ENCODE measurements at regions not wholly inside any gene's neighbourhood (a gene's known extent, or its start where the extent isn't known, plus 50 kb on each side); places are given as distances from the start of the nearest gene placed in this dataset.
"Not testable (repeated sequence)": the region's sequence is repeated elsewhere in the genome, so short reads cannot be mapped to it uniquely, and the experiment has no call there.

- H3K4me3 ChIP-seq (ENCODE audit: low read depth, low read length); H3K27me3 ChIP-seq (ENCODE audit: insufficient read depth, low read depth, severe bottlenecking); DNase-seq; H3K27ac ChIP-seq; H3K36me3 ChIP-seq; H3K9me3 ChIP-seq (ENCODE audit: severe bottlenecking): not testable (repeated sequence)
These were observed 61.2 kb upstream of the MINDY3 start for GRCh38 chr10:15921423-15921945.

- Histone ChIP-seq H3K9me3 (ENCODE audit: severe bottlenecking) (no peaks in the 10 kb centered on the region), H3K27ac (no peak overlapping the region), H3K36me3 (no peaks in the 10 kb centered on the region), H3K27me3 (ENCODE audit: insufficient read depth, low read depth, severe bottlenecking) (no peaks in the 10 kb centered on the region), H3K4me3 (ENCODE audit: low read depth, low read length) (no peak overlapping the region)
- no peak for DNase-seq
- TF ChIP-seq CTCF (IDR thresholded peaks at IDR 0.05; ENCODE audit: low read depth, low read length) = no peak
These were observed 71.1 kb upstream of the MINDY3 start for GRCh38 chr10:15931376-15931775.

GRCh38 chr10:15939543-15939942, 79.2 kb upstream of the MINDY3 start:
- H3K9me3 ChIP-seq (ENCODE audit: severe bottlenecking); H3K27me3 ChIP-seq (ENCODE audit: insufficient read depth, low read depth, severe bottlenecking); H3K36me3 ChIP-seq; H3K4me3 ChIP-seq (ENCODE audit: low read depth, low read length); H3K27ac ChIP-seq; DNase-seq: not testable (repeated sequence)

- H3K36me3 ChIP-seq = no peaks in the 10 kb centered on the region
- no peak overlapping the region for H3K4me3 ChIP-seq (ENCODE audit: low read depth, low read length)
- no peaks in the 10 kb centered on the region for H3K27me3 ChIP-seq (ENCODE audit: insufficient read depth, low read depth, severe bottlenecking)
- no peak for TF ChIP-seq CTCF (IDR thresholded peaks at IDR 0.05; ENCODE audit: low read depth, low read length)
- no peaks in the 10 kb centered on the region for H3K9me3 ChIP-seq (ENCODE audit: severe bottlenecking)
- DNase-seq = no peak
- H3K27ac ChIP-seq = no peak overlapping the region
These were observed 83.1 kb upstream of the MINDY3 start for GRCh38 chr10:15943426-15943825.

GRCh38 chr10:15954188-15954587, 93.9 kb upstream of the MINDY3 start:
- H3K9me3 ChIP-seq (ENCODE audit: severe bottlenecking) = no peaks in the 10 kb centered on the region
- TF ChIP-seq CTCF (IDR thresholded peaks at IDR 0.05; ENCODE audit: low read depth, low read length) = no peak
- H3K27ac ChIP-seq = no peak overlapping the region
- no peak for DNase-seq
- no peaks in the 10 kb centered on the region for H3K27me3 ChIP-seq (ENCODE audit: insufficient read depth, low read depth, severe bottlenecking)
- no peak overlapping the region for H3K4me3 ChIP-seq (ENCODE audit: low read depth, low read length)
- no peaks in the 10 kb centered on the region for H3K36me3 ChIP-seq

- DNase-seq = no peak
- TF ChIP-seq CTCF (IDR thresholded peaks at IDR 0.05; ENCODE audit: low read depth, low read length) = no peak
- Histone ChIP-seq H3K36me3 (no peaks in the 10 kb centered on the region), H3K9me3 (ENCODE audit: severe bottlenecking) (no peaks in the 10 kb centered on the region), H3K27ac (no peak overlapping the region), H3K4me3 (ENCODE audit: low read depth, low read length) (no peak overlapping the region), H3K27me3 (ENCODE audit: insufficient read depth, low read depth, severe bottlenecking) (no peaks in the 10 kb centered on the region)
These were observed 100.0 kb upstream of the MINDY3 start for GRCh38 chr10:15960277-15960676.

GRCh38 chr10:15972736-15973135, 112.4 kb upstream of the MINDY3 start:
- H3K36me3 ChIP-seq; H3K4me3 ChIP-seq (ENCODE audit: low read depth, low read length); H3K9me3 ChIP-seq (ENCODE audit: severe bottlenecking); H3K27me3 ChIP-seq (ENCODE audit: insufficient read depth, low read depth, severe bottlenecking); H3K27ac ChIP-seq; DNase-seq: not testable (repeated sequence)
